COLO668 (cell line): ENCODE measurements at regions not wholly inside any gene's neighbourhood (a gene's known extent, or its start where the extent isn't known, plus 50 kb on each side); places are given as distances from the start of the nearest gene placed in this dataset.
"Not testable (repeated sequence)": the region's sequence is repeated elsewhere in the genome, so short reads cannot be mapped to it uniquely, and the experiment has no call there.

Experiments
- DNase-seq: peaks from one replicate; lab custom pipeline; 2025; ENCODE audit not compliant: unreplicated experiment; lab: John Stamatoyannopoulos, UW

GRCh38 chr1:182166750-182167149 is 105.2 kb upstream of the ZNF648 start:
- DNase-seq, result no peak

GRCh38 chr1:182166321-182166720 is 104.8 kb upstream of the ZNF648 start:
- no peak for DNase-seq

- DNase-seq, result no peak
Observed at GRCh38 chr1:182164273-182164672, 102.8 kb upstream of the ZNF648 start.

DNA sequence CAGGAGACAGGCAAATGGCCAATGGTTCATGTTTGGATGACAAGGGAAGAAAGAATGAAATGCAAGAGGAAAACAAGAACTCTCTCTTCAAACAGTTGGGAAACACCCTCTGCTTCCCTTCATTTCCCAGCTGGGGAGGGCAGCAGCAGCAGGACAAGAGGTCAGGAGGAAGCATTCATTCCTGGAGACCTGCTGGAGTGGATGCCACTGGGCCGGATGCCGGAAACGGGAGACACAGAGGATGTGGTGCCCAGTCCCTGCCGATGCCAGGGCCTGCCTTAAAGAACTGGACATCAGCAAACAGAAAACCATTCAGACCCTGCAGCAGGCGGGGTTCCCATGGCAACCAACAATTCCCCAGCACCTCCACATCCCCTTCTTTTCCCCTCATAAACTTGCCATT is 102.3 kb upstream of the ZNF648 start:
- DNase-seq, result no peak

DNA sequence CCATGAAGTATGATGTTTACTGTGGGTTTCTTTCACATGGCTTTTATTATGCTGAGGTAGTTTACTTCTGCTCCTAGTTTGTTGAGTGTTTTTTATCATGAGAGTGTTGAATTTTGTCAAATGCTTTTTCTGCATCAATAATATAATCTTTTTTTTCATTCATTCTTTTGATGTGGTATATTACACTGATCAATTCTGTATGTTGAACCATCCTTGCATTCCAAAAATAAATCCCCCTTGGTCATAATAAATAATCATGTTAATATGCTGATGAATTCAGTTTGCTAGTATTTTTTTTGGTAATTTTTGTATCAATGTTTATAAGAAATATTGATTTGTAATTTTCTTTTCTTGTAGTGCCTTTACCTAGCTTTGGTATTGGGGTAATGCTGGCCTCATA is 97.9 kb upstream of the ZNF648 start:
- DNase-seq, result no peak

DNA sequence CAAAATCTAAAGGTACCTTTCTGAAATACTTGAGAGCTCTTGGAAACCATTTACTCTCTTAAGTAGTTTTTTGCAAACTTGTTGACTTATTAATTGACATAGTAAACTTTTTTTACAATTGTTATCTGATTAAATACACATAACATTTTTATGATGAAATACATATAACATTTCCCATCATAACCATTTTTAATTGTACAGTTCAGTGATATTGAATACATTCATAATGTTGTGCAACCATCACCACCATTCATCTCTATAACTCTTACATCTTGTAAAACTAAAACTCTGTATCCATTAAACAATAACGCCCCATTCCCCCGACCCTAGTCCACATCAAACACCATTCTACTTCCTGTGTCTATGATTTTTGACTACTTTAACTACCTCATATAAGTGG is 95.7 kb upstream of the ZNF648 start:
- no peak for DNase-seq

GRCh38 chr1:182154425-182154824 is 92.9 kb upstream of the ZNF648 start:
- DNase-seq, result not testable (repeated sequence)

- DNase-seq, result peak; percentile 41
Observed at GRCh38 chr1:182149411-182149965, 88.0 kb upstream of the ZNF648 start.

DNA sequence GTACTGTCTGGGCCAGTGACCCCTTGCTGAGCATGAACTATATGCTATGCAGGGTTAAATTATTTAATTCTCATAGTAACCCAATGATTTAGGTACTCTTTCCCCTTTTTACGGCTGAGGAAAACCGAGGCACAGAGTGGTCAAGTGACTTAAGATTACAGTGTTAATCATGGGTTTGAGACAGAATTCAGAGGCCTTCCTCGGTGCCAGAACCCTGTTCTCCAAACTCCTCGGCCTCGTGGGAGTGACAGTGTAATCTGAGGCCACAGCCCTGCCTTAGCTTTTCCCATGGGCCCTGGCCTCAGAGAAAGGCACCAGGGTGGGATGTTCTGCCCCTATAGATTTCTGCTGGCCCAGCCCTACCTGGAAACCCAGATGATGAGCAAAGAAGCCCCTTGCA is 86.4 kb upstream of the ZNF648 start:
- DNase-seq, result no peak

GRCh38 chr1:182147136-182147820 is 85.8 kb upstream of the ZNF648 start:
- DNase-seq, result peak; percentile 24

DNA sequence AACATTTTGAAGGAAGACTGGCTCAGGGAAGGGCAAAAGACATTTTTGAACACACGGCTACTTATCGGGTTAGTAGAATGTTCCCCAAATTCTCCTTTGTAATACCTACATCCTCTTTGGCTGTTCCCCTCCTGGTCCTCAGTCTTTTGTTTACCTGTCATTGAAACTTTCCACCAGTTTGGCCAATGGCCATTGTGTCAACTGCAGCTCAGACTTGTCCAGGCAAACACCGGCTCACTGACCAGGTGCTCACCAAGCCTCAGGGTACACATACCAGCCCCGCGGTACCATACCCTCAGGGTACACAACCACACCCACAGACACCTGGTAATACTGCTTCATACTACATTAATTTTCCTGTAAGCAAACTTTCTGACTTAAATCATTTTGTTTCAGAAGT is 84.8 kb upstream of the ZNF648 start:
- DNase-seq, result peak; percentile 80

DNA sequence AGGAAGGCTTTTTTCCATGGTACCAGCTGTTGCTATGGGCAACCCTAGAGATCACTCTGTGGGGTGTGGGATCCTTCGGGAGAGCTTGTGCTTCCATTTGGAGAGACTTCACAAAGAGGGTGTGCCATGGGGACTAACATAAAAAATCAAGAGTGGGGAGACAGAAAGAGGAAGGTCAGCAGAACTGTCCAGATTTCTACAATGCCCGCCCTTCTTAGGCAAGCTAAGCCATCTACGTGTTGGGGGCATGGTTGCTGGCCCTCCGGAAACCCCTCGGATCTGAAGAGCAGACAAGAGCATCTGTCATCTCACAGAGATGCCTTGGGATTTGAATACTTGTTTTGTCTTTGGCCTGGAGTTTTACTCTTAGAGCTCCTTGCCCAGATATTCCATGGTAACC is 83.9 kb upstream of the ZNF648 start:
- DNase-seq, result no peak

- no peak for DNase-seq
Observed at GRCh38 chr1:182144646-182145030, 83.1 kb upstream of the ZNF648 start.

GRCh38 chr1:182143825-182144645 is 82.5 kb upstream of the ZNF648 start:
- peak; percentile 69 for DNase-seq

DNA sequence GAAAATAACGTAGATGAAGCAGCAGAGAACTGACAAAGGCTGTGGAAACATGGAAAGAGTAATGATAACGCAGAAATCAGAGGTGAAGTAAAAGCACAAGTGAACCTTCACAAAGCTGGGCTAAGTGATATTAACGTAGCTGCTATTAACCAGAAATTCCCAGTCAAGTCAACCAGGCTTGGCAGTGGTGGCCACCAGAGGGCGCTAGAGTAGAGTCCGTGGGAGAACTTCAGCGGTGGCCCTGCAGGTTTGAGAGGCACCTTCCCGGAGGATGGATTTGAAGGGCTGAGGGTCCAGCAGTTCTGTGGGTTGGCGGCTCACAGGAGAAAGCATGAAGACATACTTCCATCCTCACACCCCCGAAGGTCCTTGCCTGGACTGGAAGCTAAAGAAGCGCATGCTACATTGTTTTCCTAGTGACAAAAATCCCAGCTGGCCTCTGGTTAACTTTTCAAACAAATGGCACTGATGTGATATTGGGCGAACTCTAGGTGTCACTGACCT is 81.7 kb upstream of the ZNF648 start:
- peak; percentile 95 for DNase-seq

DNA sequence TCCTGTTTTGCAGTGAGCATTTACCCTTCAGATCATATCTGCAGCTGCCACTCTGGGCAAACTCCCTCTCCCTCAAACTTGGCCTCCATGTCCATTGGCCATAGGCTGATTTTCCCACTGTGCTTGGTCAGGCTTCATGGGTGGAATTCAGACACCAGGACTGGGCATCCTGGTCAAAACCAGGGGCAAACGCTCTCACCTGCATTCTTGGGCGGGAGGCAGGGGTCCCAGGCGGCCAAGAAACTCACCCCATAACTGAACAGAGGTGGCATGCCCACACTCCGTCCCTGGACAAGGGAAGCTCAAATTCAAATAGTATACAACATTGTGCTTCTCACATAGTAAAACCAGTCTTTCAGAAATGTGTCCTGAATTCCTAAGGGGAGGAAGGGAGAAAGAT is 81.1 kb upstream of the ZNF648 start:
- DNase-seq, result no peak

- DNase-seq, result no peak
Observed at GRCh38 chr1:182141040-182141439, 79.5 kb upstream of the ZNF648 start.

DNA sequence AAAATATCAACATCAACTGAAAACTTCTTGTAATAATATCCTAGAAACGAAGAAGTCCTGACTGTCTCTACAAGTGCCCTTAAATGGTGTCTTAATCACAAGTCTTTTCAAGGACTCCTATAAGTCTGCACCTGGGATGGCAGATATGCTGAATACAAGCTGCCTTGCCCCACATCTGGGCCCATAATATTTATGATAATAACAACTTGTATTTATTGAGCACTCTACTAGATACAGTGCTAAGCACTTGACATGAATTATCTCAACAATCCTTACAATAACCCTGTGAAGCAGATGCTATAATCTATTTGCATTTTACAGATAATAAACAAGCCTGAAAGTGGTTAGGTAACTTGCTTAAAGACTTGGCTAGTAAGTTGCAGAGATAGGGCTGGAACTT is 78.0 kb upstream of the ZNF648 start:
- no peak for DNase-seq

DNA sequence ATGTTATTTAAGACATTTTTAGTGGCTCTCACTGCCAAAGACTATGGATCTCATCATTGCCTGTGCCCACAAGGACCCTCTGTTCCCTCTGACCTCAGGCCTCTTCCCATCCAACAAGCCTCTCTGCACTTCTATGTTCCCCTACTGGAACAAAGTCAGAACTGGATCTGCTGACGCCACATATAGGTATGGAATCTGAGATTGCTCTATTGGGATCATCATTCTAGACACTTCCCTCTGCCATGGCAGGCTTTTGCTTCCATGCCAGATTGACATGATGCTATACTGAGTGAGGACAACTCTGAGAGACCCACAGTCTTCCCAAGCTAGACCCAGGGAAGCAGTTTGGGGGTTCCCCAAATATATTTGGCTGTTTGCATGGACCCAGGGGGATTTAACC is 76.0 kb upstream of the ZNF648 start:
- no peak for DNase-seq

GRCh38 chr1:182135946-182136345 is 74.4 kb upstream of the ZNF648 start:
- no peak for DNase-seq

GRCh38 chr1:182134257-182134656 is 72.7 kb upstream of the ZNF648 start:
- DNase-seq, result no peak

DNA sequence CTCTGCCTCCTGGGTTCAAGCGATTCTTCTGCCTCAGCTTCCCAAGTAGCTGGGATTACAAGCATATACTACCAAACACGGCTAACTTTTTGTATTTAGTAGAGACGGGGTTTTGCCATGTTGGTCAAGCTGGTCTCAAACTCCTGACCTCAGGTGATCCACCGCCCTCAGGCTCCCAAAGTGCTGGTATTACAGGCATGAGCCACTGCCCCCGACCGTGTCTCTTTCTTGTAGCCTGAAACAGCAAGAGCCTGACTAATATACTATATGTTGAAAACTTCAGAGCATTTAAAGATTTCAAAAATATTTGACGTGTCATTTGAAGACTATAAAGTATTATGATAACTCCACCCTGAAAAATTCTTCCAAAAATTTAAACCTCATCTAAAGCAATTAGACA is 71.7 kb upstream of the ZNF648 start:
- DNase-seq, result no peak
